ENCODE measurements at regions not wholly inside any gene's neighbourhood (a gene's known extent, or its start where the extent isn't known, plus 50 kb on each side); places are given as distances from the start of the nearest gene placed in this dataset.
"Not testable (repeated sequence)": the region's sequence is repeated elsewhere in the genome, so short reads cannot be mapped to it uniquely, and the experiment has no call there.

- H3K9me3 ChIP-seq (ENCODE audit: insufficient read depth, low read length): no peaks in the 10 kb centered on the region
- H3K4me2 ChIP-seq (ENCODE audit: low read length): no peak overlapping the region
- no peak overlapping the region for H3K4me3 ChIP-seq (ENCODE audit: low read length)
- H4K20me1 ChIP-seq (ENCODE audit: insufficient read depth, low read length): no peaks in the 10 kb centered on the region
- H3K27me3 ChIP-seq (ENCODE audit: low read depth, low read length): no peaks in the 10 kb centered on the region; the same call in 1 of the 2 replicates
- no peak overlapping the region for H2AFZ ChIP-seq (ENCODE audit: low read depth, low read length)
- no peaks in the 10 kb centered on the region for H3K4me1 ChIP-seq (ENCODE audit: low read length)
- TF ChIP-seq, protein P1, sequence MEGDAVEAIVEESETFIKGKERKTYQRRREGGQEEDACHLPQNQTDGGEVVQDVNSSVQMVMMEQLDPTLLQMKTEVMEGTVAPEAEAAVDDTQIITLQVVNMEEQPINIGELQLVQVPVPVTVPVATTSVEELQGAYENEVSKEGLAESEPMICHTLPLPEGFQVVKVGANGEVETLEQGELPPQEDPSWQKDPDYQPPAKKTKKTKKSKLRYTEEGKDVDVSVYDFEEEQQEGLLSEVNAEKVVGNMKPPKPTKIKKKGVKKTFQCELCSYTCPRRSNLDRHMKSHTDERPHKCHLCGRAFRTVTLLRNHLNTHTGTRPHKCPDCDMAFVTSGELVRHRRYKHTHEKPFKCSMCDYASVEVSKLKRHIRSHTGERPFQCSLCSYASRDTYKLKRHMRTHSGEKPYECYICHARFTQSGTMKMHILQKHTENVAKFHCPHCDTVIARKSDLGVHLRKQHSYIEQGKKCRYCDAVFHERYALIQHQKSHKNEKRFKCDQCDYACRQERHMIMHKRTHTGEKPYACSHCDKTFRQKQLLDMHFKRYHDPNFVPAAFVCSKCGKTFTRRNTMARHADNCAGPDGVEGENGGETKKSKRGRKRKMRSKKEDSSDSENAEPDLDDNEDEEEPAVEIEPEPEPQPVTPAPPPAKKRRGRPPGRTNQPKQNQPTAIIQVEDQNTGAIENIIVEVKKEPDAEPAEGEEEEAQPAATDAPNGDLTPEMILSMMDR (IDR thresholded peaks at IDR 0.05; ENCODE audit: low read depth, low read length): no peak
- no peak for TF ChIP-seq EZH2phosphoT487 (IDR thresholded peaks at IDR 0.05; ENCODE audit: low read depth)
- H3K36me3 ChIP-seq (replicated peaks; ENCODE audit: low read depth, low read length): no peaks in the 10 kb centered on the region
- no peak overlapping the region for H3K9ac ChIP-seq (ENCODE audit: low read length)
- no peaks in the 10 kb centered on the region for H3K79me2 ChIP-seq (ENCODE audit: low read length)
- no peak overlapping the region for H3K27ac ChIP-seq (ENCODE audit: low read length)
Measured at GRCh38 chrX:39690541-39691415, 407.0 kb downstream of the BCOR start.

DNA sequence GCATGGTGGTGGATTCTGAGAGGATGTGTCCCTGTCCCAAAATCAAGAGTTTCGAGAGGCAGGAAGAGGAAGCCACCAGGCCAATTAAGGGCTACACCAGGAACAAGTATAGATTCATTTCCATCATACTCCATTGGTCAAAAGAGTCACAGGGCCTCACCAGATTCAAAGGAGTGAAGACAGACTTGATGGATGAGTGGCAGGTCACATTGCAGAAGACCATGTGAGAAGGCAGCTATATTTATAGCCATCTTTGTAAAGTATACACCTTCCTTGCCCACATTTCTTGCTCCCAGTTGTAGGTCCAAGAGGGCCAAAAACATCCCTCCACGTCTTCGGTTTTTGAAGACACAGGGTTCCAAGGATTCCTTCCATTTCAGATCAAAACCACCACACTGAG lies 406.0 kb downstream of the BCOR start:
- TF ChIP-seq EZH2phosphoT487 (IDR thresholded peaks at IDR 0.05; ENCODE audit: low read depth): no peak
- TF ChIP-seq, protein P1 (IDR thresholded peaks at IDR 0.05; ENCODE audit: low read depth, low read length): no peak

DNA sequence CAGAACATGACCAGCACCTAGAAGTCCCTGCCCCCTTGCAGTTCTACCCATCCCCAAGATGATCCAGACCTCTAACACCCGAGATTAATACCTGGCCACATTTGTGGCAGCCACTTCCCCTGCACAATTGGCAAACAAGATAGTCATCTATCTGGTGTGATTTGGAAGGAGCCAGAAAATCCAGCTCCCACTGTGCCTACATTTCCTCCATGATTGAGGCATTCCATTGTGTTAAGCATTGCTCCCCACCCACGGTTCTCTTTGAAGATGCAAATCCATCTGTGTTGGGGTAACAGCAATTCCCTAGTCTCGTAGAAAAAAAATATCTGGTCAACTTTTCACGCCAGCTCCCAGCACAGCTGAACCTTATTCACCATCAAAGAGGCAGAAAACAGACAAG lies 405.0 kb downstream of the BCOR start:
- Histone ChIP-seq H3K9ac (ENCODE audit: low read length) (no peak overlapping the region), H3K79me2 (ENCODE audit: low read length) (no peaks in the 10 kb centered on the region)

More for the DNA sequence above, 406.0 kb downstream of the BCOR start:
- Histone ChIP-seq H3K4me2 (ENCODE audit: low read length) (no peak overlapping the region), H2AFZ (ENCODE audit: low read depth, low read length) (no peak overlapping the region), H3K27ac (ENCODE audit: low read length) (no peak overlapping the region), H3K9me3 (ENCODE audit: insufficient read depth, low read length) (no peaks in the 10 kb centered on the region), H3K4me1 (ENCODE audit: low read length) (no peaks in the 10 kb centered on the region), H3K79me2 (ENCODE audit: low read length) (no peaks in the 10 kb centered on the region), H3K9ac (ENCODE audit: low read length) (no peak overlapping the region), H3K4me3 (ENCODE audit: low read length) (no peak overlapping the region), H4K20me1 (ENCODE audit: insufficient read depth, low read length) (no peaks in the 10 kb centered on the region), H3K36me3 (replicated peaks; ENCODE audit: low read depth, low read length) (no peaks in the 10 kb centered on the region), H3K27me3 (ENCODE audit: low read depth, low read length) (no peaks in the 10 kb centered on the region; the same call in 1 of the 2 replicates)

GRCh38 chrX:39693298-39693697 lies 404.5 kb downstream of the BCOR start:
- TF ChIP-seq EZH2phosphoT487 (IDR thresholded peaks at IDR 0.05; ENCODE audit: low read depth): no peak
- TF ChIP-seq, protein P1 (IDR thresholded peaks at IDR 0.05; ENCODE audit: low read depth, low read length): no peak
- no peak overlapping the region for H3K4me3 ChIP-seq (ENCODE audit: low read length)
- no peaks in the 10 kb centered on the region for H4K20me1 ChIP-seq (ENCODE audit: insufficient read depth, low read length)
- H2AFZ ChIP-seq (ENCODE audit: low read depth, low read length): no peak overlapping the region
- no peak overlapping the region for H3K4me2 ChIP-seq (ENCODE audit: low read length)
- H3K36me3 ChIP-seq (replicated peaks; ENCODE audit: low read depth, low read length): no peaks in the 10 kb centered on the region
- H3K9me3 ChIP-seq (ENCODE audit: insufficient read depth, low read length): no peaks in the 10 kb centered on the region
- H3K4me1 ChIP-seq (ENCODE audit: low read length): no peaks in the 10 kb centered on the region
- H3K27me3 ChIP-seq (ENCODE audit: low read depth, low read length): no peaks in the 10 kb centered on the region; the same call in 1 of the 2 replicates
- H3K9ac ChIP-seq (ENCODE audit: low read length): no peak overlapping the region
- H3K79me2 ChIP-seq (ENCODE audit: low read length): no peaks in the 10 kb centered on the region
- no peak overlapping the region for H3K27ac ChIP-seq (ENCODE audit: low read length)

More for the DNA sequence above, 405.0 kb downstream of the BCOR start:
- TF ChIP-seq EZH2phosphoT487 (IDR thresholded peaks at IDR 0.05; ENCODE audit: low read depth): no peak
- TF ChIP-seq, protein P1 (IDR thresholded peaks at IDR 0.05; ENCODE audit: low read depth, low read length): no peak
- Histone ChIP-seq H3K4me1 (ENCODE audit: low read length) (no peaks in the 10 kb centered on the region), H4K20me1 (ENCODE audit: insufficient read depth, low read length) (no peaks in the 10 kb centered on the region), H3K9me3 (ENCODE audit: insufficient read depth, low read length) (no peaks in the 10 kb centered on the region), H3K27ac (ENCODE audit: low read length) (no peak overlapping the region), H3K36me3 (replicated peaks; ENCODE audit: low read depth, low read length) (no peaks in the 10 kb centered on the region), H3K4me3 (ENCODE audit: low read length) (no peak overlapping the region), H2AFZ (ENCODE audit: low read depth, low read length) (no peak overlapping the region), H3K4me2 (ENCODE audit: low read length) (no peak overlapping the region), H3K27me3 (ENCODE audit: low read depth, low read length) (no peaks in the 10 kb centered on the region; the same call in 1 of the 2 replicates)

GRCh38 chrX:39702636-39703035 lies 395.1 kb downstream of the BCOR start:
- H4K20me1 ChIP-seq (ENCODE audit: insufficient read depth, low read length); H3K9ac ChIP-seq (ENCODE audit: low read length); H3K27ac ChIP-seq (ENCODE audit: low read length); H3K79me2 ChIP-seq (ENCODE audit: low read length); H3K36me3 ChIP-seq (replicated peaks; ENCODE audit: low read depth, low read length); H3K4me3 ChIP-seq (ENCODE audit: low read length); H3K9me3 ChIP-seq (ENCODE audit: insufficient read depth, low read length); H3K27me3 ChIP-seq (ENCODE audit: low read depth, low read length); H3K4me2 ChIP-seq (ENCODE audit: low read length); H2AFZ ChIP-seq (ENCODE audit: low read depth, low read length); H3K4me1 ChIP-seq (ENCODE audit: low read length): not testable (repeated sequence)

All from OCI-LY3 (cell line).